GM12872 (cell line): ENCODE measurements at regions not wholly inside any gene's neighbourhood (a gene's known extent, or its start where the extent isn't known, plus 50 kb on each side); places are given as distances from the start of the nearest gene placed in this dataset.

Experiments used
- TF ChIP-seq, protein P1 (sequence below): IDR thresholded peaks from 3 replicates; pipeline ENCODE4 v1.5.1; 2011; ENCODE audit warnings: low read depth, mild to moderate bottlenecking, low read length, moderate library complexity; ENCODE audit not compliant: insufficient read depth

GRCh38 chr2:226098861-226099745, 699.6 kb downstream of the NYAP2 start:
- TF ChIP-seq, protein P1, sequence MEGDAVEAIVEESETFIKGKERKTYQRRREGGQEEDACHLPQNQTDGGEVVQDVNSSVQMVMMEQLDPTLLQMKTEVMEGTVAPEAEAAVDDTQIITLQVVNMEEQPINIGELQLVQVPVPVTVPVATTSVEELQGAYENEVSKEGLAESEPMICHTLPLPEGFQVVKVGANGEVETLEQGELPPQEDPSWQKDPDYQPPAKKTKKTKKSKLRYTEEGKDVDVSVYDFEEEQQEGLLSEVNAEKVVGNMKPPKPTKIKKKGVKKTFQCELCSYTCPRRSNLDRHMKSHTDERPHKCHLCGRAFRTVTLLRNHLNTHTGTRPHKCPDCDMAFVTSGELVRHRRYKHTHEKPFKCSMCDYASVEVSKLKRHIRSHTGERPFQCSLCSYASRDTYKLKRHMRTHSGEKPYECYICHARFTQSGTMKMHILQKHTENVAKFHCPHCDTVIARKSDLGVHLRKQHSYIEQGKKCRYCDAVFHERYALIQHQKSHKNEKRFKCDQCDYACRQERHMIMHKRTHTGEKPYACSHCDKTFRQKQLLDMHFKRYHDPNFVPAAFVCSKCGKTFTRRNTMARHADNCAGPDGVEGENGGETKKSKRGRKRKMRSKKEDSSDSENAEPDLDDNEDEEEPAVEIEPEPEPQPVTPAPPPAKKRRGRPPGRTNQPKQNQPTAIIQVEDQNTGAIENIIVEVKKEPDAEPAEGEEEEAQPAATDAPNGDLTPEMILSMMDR, result no peak

- TF ChIP-seq, protein P1, result no peak
Measured at GRCh38 chr2:226095058-226095457, 695.5 kb downstream of the NYAP2 start.

DNA sequence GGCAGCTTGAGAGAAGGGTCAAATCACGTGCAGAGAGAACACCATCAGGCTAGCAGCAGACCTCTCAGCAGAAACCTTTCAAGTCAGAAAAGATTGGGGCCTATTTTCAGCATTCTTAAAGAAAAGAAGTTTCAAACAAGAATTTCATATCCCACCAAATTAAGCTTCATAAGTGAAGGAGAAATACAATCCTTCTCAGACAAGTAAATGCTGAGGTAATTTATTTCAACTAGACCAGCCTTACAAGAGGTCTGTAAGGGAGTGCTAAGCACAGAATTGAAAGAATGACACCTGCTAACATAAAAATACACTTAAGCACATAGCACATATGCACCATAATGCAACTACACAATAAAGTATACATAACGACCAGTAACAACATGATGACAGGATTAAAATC, 693.9 kb downstream of the NYAP2 start:
- TF ChIP-seq, protein P1, result no peak

- TF ChIP-seq, protein P1, result no peak
Measured at GRCh38 chr2:226088366-226088674, 688.8 kb downstream of the NYAP2 start.

- TF ChIP-seq, protein P1, result no peak
Measured at GRCh38 chr2:226087505-226088365, 688.2 kb downstream of the NYAP2 start.

- TF ChIP-seq, protein P1, result no peak
Measured at GRCh38 chr2:226087051-226087450, 687.5 kb downstream of the NYAP2 start.

GRCh38 chr2:226086190-226086589, 686.7 kb downstream of the NYAP2 start:
- TF ChIP-seq, protein P1, result no peak
